ENCODE measurements at regions not wholly inside any gene's neighbourhood (a gene's known extent, or its start where the extent isn't known, plus 50 kb on each side); places are given as distances from the start of the nearest gene placed in this dataset.

DNA sequence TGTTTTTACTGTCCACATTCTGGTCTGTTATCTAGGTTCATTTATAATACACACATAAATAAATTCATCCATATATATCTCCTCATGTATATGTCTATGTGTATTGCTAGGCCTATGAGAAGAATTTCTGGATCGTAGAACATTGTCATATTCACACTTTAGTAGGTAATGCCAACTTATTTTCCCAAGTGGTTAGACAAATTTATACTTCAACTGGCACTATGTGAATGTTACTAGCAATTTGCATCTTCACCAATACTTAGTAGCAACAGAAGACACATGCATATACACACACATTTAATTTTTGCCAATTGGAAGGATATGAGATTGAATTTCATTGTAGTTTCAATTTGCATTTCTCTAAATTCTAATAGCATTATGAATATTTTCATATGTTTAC is 365.1 kb downstream of the FSCB start:
- H3K27ac ChIP-seq (ENCODE audit: low read length) = no peak overlapping the region
- H4K20me1 ChIP-seq (ENCODE audit: insufficient read depth, low read length) = no peaks in the 10 kb centered on the region
- H3K4me3 ChIP-seq (ENCODE audit: low read depth in 1 of 2, low read length in 2 of 2) = no peak overlapping the region
- H3K4me1 ChIP-seq (ENCODE audit: insufficient read depth, low read length) = no peaks in the 10 kb centered on the region
- no peaks in the 10 kb centered on the region for H3K9me3 ChIP-seq (ENCODE audit: insufficient read depth, low read length, severe bottlenecking)
- H3K36me3 ChIP-seq (ENCODE audit: insufficient read depth, low read length) = no peaks in the 10 kb centered on the region
- no peak for ATAC-seq (ENCODE audit: insufficient read depth, low read depth)
- no peak overlapping the region for H2AFZ ChIP-seq (ENCODE audit: low read depth, low read length)
- H3K79me2 ChIP-seq (ENCODE audit: insufficient read depth, low read length) = no peaks in the 10 kb centered on the region
- no peak overlapping the region for H3K9ac ChIP-seq (ENCODE audit: low read depth, low read length)
- TF ChIP-seq, protein P1, sequence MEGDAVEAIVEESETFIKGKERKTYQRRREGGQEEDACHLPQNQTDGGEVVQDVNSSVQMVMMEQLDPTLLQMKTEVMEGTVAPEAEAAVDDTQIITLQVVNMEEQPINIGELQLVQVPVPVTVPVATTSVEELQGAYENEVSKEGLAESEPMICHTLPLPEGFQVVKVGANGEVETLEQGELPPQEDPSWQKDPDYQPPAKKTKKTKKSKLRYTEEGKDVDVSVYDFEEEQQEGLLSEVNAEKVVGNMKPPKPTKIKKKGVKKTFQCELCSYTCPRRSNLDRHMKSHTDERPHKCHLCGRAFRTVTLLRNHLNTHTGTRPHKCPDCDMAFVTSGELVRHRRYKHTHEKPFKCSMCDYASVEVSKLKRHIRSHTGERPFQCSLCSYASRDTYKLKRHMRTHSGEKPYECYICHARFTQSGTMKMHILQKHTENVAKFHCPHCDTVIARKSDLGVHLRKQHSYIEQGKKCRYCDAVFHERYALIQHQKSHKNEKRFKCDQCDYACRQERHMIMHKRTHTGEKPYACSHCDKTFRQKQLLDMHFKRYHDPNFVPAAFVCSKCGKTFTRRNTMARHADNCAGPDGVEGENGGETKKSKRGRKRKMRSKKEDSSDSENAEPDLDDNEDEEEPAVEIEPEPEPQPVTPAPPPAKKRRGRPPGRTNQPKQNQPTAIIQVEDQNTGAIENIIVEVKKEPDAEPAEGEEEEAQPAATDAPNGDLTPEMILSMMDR (IDR thresholded peaks at IDR 0.05; ENCODE audit: borderline replicate concordance, extremely low read depth, low read length, poor library complexity, severe bottlenecking) = no peak
- no peak for TF ChIP-seq EZH2 (IDR thresholded peaks at IDR 0.05; ENCODE audit: borderline replicate concordance, low read depth, low read length, severe bottlenecking)
- no peaks in the 10 kb centered on the region for H3K27me3 ChIP-seq (ENCODE audit: insufficient read depth, low read length, poor library complexity)
- no peak overlapping the region for H3K4me2 ChIP-seq (ENCODE audit: insufficient read depth, low read length)
- no peak for DNase-seq

DNA sequence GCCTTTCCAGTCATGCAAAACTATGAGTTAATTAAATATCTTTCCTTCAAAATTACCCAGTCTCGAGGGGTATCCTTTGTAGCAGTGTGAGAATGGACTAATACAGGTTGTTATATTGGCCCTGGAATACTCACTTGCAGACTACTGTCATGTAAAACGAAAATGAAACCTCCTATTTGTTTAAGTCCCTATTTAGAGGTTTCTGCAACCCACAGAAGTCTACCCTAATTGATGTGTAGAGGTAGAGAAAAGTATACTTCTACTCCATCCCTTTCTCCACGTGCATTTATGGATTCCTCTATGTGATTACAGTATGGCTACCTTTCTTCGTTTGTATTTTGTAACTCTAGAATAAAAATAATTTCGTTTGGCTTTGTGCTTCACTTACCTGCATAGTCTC is 371.1 kb downstream of the FSCB start:
- Histone ChIP-seq H3K4me2 (ENCODE audit: insufficient read depth, low read length) (peak overlapping the region; percentile 14; the same call in 1 of the 2 replicates), H3K9me3 (ENCODE audit: insufficient read depth, low read length, severe bottlenecking) (no peaks in the 10 kb centered on the region), H2AFZ (ENCODE audit: low read depth, low read length) (no peak overlapping the region), H3K4me1 (ENCODE audit: insufficient read depth, low read length) (no peaks in the 10 kb centered on the region), H4K20me1 (ENCODE audit: insufficient read depth, low read length) (no peaks in the 10 kb centered on the region), H3K9ac (ENCODE audit: low read depth, low read length) (no peak overlapping the region), H3K27me3 (ENCODE audit: insufficient read depth, low read length, poor library complexity) (no peaks in the 10 kb centered on the region), H3K27ac (ENCODE audit: low read length) (no peak overlapping the region), H3K36me3 (ENCODE audit: insufficient read depth, low read length) (no peaks in the 10 kb centered on the region), H3K79me2 (ENCODE audit: insufficient read depth, low read length) (no peaks in the 10 kb centered on the region), H3K4me3 (ENCODE audit: low read depth in 1 of 2, low read length in 2 of 2) (no peak overlapping the region; a peak in 1 of 4 replicates)
- TF ChIP-seq, protein P1 (IDR thresholded peaks at IDR 0.05; ENCODE audit: borderline replicate concordance, extremely low read depth, low read length, poor library complexity, severe bottlenecking) = no peak
- TF ChIP-seq EZH2 (IDR thresholded peaks at IDR 0.05; ENCODE audit: borderline replicate concordance, low read depth, low read length, severe bottlenecking) = no peak
- DNase-seq = no peak
- ATAC-seq (ENCODE audit: insufficient read depth, low read depth) = no peak

DNA sequence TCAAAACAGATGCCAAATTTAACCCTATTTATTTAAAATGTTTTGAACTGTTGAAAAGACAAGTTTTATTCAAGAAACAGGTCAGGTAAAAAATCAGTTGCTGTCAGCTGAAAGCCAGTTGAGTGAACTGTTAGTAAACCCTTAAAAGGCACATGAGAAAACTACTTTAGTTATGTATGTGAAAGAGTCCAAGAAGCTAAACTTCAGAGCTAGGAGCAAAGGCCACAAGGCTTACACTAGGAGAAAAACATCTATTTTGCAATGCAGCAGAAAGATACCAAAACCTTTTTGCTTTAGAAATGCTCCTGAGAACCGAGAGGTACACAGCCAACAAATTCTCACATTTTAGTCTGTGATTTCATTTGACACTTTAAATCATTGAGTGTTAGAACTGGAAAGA is 375.2 kb downstream of the FSCB start:
- ATAC-seq (ENCODE audit: insufficient read depth, low read depth) (no peak), DNase-seq (no peak)
- H3K79me2 ChIP-seq (ENCODE audit: insufficient read depth, low read length) = no peaks in the 10 kb centered on the region
- no peak overlapping the region for H3K4me3 ChIP-seq (ENCODE audit: low read depth in 1 of 2, low read length in 2 of 2)
- no peaks in the 10 kb centered on the region for H3K36me3 ChIP-seq (ENCODE audit: insufficient read depth, low read length)
- no peak overlapping the region for H3K4me2 ChIP-seq (ENCODE audit: insufficient read depth, low read length)
- H3K27me3 ChIP-seq (ENCODE audit: insufficient read depth, low read length, poor library complexity) = no peaks in the 10 kb centered on the region
- H3K27ac ChIP-seq (ENCODE audit: low read length) = no peak overlapping the region
- H3K9ac ChIP-seq (ENCODE audit: low read depth, low read length) = no peak overlapping the region
- TF ChIP-seq, protein P1 (IDR thresholded peaks at IDR 0.05; ENCODE audit: borderline replicate concordance, extremely low read depth, low read length, poor library complexity, severe bottlenecking) = no peak
- H3K4me1 ChIP-seq (ENCODE audit: insufficient read depth, low read length) = no peaks in the 10 kb centered on the region
- H3K9me3 ChIP-seq (ENCODE audit: insufficient read depth, low read length, severe bottlenecking) = no peaks in the 10 kb centered on the region
- H4K20me1 ChIP-seq (ENCODE audit: insufficient read depth, low read length) = no peaks in the 10 kb centered on the region
- H2AFZ ChIP-seq (ENCODE audit: low read depth, low read length) = no peak overlapping the region

Measured in DND-41 (cell line).